NCI-H146 treated with DMSO at 0.1 percent for 48 hours (cell line): ENCODE measurements at regions not wholly inside any gene's neighbourhood (a gene's known extent, or its start where the extent isn't known, plus 50 kb on each side); places are given as distances from the start of the nearest gene placed in this dataset.
A peak's percentile ranks its signal among the peaks of the same experiment; 100 is the strongest.

Source experiments
- DNase-seq: peaks from one replicate; lab custom pipeline; 2025; ENCODE audit not compliant: unreplicated experiment; lab: John Stamatoyannopoulos, UW

DNA sequence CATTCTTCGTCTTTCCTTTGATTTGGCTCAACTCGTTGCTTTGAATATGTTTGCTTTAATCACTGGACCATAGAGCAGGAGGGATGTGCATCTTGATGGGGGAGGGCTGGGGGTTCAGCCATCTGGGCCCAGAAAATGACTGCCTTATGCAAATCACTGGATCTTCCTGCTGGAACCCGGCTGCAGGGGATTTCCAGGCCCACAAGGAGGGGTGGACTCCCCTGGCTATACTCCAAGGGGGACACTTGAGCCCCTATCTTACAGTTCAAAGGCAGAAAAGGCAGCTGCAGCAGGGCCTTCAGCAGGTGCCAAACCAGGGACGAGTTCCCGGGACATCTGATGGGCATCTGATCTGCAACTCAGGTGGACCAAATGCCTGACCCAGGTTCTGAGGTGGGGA, 122.5 kb downstream of the DICER1 start:
- no peak for DNase-seq

DNA sequence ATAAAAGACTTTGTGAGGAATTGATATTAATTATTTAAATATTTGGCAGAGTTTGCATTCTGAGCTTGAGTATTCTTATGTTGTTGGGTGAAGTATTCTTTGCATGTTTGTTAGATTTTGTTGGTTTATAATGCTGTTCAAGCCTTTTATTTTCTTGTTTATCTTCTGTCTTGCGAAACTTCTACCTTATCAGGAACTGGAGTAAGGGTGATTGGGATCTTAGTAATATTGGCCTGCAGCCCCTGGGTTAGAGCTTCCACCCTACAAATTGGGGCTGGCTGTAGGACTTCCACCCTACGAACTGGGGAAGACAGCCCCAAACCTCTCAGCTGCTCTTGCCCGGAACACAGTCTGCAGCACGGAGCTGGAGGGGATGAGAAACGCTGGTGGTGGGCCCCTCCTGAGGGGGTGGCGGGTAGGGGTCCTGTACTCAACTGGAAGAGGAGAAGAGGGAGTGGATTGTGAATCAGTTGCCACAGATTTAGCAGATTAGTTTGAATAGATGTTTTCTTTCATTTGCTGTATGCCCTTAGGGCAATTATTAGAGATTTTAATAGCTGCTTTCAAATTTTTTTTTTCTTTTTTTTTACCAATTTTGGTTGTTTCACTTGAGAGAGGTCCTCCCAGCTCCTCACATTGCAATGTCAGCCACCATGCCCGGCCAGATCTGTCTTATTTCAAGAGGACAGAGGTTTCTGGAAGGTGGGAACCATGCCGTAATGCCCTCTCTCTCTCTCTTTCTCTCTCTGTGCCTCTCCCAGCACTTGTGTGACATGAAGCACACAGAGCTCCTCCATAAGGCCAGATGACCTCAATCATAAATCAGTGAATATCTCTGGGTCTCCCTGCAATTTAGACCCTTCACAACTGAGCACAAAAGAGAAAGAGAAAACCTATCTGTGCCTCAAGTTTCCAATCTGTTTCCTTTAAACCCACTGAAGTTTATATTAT, 123.4 kb downstream of the DICER1 start:
- no peak for DNase-seq

DNA sequence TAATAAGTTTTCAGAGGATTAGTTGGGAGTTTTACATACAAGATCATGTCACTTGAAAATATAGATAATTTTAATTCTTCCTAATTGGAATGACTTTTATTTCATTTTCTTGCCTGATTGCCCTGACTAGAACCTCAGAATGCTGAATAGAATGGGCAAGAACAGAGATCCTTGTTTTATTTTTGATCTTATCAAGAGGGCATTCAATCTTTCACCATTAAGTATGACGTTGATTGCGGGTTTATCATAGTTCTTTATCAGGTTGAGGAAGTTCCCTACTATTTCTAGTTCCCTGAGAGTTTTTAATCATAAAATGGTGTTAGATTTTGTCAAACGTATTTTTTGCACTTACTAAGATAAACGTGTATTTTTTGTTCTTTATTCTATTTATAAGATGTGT, 124.3 kb downstream of the DICER1 start:
- no peak for DNase-seq

DNA sequence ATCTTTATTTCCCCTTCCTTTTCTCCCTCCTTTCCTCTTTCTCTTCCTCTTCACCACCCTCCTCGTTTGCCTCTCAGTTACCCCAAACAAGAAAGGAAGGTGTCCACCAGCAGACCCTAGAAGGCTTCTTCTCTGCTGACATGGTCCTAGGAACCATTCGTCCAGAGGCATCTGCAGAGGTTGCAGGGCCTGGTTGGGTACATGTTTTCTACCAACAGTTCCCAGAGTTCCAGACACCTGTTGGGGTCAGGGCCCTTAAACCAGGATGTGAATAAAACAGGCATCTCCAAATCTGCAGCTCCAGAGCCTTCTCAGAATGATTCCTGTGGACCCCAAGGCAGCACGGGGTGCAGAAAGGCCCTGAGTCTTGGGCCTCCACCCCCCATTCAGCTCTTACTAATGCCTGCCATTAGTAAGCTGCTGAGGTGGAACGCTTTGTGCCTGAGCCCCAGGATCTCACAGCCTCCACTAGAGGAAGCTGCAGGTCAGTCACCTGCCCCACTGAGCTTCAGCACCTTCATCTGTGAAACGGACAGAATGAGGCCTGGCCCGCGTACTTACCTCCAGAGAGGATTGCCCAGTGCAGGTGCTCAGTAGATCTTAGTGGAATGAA, 130.4 kb downstream of the DICER1 start:
- DNase-seq, result no peak

DNA sequence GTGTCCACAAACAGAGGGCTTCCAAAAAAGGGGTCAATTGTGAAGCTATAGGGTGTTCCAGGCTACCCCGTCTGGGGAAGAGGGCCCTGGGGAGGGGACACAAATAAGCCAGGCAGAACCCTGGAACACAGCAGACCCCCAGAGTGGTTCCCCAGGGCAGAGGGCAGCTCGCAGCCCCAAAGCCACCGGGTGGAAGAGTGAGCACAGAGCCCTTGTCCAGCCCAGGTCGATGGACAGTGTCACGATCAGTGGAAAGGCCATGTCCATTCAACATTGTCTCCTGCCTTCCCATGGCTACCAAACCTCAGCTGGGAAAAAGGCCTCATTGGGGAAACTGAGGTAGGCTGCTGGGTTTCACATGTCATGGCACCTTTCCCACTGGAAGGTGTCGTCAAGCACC, 131.4 kb downstream of the DICER1 start:
- DNase-seq, result no peak

GRCh38 chr14:95025218-95025617, 132.1 kb downstream of the DICER1 start:
- no peak for DNase-seq

GRCh38 chr14:95024380-95024779, 132.9 kb downstream of the DICER1 start:
- DNase-seq, result no peak

DNA sequence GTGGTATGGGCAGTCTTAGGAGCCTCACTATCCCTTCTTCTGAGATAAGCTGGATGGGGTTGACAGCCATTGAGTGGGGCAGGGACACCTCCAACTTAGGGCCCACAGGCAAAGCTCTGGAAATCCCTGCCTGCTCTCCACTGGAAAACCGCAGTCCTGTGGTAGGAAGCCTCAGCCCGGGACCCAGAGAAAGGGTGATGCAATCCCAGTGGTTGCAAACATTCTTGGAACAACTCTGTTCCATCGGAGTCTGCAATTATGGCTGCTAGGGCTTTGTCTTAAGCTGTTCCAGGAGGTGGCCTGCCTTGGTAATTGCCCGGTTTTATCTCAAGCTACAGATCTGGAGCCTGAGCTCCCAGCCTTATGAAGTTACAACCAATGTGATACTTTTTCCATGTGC, 133.4 kb downstream of the DICER1 start:
- no peak for DNase-seq

- DNase-seq, result no peak
These were observed 134.2 kb downstream of the DICER1 start for GRCh38 chr14:95023115-95023514.

- DNase-seq, result no peak
These were observed 135.7 kb downstream of the DICER1 start for GRCh38 chr14:95021588-95021987.

GRCh38 chr14:95018821-95019220, 138.5 kb downstream of the DICER1 start:
- DNase-seq, result no peak

DNA sequence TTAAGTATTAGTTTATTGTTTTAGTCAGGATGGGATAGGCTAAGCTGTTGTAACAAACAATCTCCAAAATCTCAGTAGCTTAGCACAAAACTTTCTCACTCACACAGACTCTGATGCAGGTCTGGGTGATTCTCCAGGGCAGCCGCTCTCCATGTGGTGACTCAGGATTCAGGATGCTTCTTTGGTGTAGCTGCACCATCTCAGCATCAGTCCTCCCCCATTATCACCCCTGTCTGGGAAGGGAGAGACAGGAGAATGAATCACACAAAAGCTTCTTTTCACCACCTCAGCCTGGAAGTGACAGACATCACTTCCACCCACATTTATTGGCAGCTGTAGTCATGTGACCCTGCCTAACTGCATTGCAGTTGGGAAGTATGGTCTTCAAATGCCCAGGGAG, 142.3 kb downstream of the DICER1 start:
- DNase-seq, result no peak

DNA sequence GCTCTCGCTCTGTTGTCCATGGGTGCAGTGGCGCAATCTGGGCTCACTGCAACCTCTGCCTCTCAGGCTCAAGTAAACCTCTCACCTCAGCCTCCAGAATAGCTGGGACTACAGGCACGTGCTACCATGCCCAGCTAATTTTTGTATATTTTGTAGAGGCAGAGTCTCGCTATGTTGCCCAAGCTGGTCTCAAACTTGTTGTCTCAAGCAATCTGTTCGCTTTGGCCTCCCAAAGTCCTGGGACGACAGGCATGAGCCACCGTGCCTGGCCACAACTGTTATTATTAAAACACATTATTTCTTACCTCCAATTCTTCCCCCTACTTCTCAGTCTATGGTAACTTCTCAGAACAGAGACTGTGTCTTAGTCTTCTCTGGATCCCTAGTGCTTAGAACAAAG, 143.3 kb downstream of the DICER1 start:
- no peak for DNase-seq

DNA sequence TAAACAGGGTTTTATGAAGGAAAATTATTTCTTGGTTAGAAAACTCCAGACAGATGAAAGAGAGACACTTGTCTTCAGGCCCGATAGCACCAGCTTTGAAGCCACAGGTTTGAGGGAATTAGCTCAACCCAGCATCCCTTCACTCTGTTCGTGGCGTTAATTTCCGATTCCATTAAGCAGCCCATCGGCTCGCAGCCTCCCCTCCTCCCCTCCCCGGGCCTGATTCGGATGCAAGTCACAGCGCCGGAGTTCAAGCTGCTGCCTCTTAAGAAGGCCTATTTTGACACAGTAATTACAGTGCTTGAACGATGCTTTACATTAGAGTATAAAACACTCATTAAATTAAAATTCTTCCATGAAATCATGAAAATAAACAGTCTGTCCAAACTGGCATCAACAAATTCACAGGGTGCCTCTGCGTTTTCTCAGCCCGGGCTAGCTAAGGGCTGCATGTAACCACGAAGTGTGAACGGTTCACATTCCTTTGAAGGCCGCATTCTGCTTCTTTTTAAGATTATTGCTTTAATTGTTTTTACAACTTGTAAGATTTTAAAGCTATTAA, 145.8 kb downstream of the DICER1 start:
- DNase-seq, result no peak

DNA sequence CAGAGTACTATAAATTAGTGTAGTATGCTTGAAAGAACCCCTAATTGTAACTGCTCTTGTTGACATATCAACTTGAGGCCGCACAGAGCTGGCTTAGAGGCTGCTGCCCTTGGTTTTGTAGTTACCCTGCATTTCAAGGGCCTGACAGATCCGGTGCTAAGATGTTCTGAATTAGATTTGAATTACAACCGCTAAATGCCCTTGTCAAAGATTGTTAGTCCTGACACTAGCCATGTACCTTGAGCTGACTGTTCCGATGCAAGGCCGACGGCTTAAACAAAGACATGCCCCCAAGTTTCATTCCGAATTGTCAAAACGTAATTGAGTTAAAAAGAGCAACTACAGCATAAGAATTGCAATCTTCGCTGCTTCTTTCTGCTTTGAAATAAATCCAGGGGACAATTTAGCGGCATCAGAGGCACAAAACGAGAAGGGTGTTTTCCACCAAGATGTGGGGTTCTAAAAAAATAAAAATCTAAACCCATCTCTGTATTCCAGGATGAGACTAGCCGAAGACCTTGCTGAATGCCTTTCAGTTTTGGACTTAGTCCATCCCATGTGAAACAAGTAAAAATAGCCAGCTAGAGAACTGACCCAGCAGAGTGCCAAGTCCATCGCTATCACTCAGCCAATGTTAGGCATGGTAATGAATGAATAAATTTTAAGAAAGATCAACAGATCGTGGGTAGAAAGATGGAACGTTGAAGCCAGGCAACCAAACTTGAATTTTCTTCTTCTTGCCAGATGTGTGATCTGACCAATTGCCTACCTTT, 148.7 kb downstream of the DICER1 start:
- DNase-seq, result no peak

DNA sequence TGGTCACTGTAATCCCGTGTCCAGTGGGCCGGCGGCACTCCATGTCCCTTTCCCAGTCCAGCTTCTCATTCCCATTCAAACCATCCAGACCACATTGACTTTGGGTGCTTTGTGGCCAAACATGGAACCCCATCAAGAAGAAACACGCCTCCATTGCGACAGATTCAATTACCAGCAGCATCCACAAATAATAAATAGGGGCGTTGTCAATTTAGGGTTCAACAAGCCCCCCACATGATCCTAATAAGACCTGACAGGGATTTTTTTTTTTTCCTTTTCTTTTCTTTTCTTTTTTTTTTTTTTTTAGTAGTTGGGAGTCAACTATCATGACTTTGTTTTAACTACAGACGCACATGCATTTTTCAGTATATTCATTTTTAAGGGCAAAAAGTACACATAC, 149.4 kb downstream of the DICER1 start:
- no peak for DNase-seq

GRCh38 chr14:95006479-95006878, 150.8 kb downstream of the DICER1 start:
- no peak for DNase-seq

DNA sequence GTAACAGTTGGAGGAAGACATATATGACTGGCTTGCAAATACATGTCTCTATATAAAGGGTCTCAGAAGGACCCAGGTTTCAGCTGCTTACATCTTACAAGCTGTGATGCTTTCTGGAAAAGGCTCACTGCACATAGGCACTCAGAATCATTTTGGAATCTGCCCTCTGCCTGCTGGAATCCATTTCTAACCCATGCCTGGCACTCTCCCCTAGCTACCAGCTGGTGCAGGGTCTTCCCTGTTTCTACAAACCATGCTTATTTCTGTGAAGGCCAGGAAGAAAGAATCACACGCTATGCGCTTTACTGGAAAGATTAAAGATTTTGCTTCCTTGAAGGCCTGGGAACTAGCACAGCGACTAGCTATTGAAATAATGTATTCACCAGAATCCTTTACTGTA, 151.3 kb downstream of the DICER1 start:
- no peak for DNase-seq

DNA sequence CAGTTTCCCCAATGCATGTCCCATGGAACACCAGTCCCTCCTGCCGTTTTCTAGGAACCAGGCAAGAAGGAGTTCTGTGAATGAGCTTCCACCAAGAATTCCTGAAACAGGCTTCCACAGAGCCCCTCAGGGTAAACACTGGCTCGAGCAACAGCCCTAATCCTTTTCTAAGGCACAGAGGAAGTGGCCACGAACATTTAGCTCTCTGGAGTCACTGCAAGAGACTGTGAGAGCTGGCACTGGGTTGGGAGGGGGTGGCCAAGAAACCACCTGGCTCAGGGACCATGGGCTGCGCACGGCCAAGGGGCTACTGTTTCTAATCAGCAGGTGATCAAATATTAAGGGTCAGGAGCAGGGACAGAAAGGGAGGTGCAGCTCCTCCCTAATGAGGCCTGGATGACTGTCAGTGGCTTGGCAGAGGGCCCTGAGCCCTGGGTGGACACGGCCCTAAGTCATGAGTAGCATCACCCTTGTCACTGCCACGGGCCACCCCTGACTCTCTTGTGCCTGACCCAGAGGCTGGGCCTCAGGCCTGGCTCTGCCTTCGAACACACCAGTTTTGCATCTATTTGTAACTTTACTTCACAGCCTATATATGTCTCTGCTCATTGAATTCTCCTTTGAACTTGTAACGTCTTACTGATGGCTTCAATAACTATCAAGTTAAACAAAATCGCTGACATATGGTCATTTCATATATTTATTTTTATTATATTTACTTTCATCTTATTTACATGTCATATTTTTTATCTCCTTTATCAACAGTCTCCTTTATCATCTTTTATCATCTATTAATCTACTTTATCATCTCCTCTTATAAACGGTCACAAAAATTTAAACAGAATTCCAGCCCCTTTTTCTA, 154.0 kb downstream of the DICER1 start:
- DNase-seq, result peak; percentile 8

- no peak for DNase-seq
These were observed 158.6 kb downstream of the DICER1 start for GRCh38 chr14:94998685-94999084.

DNA sequence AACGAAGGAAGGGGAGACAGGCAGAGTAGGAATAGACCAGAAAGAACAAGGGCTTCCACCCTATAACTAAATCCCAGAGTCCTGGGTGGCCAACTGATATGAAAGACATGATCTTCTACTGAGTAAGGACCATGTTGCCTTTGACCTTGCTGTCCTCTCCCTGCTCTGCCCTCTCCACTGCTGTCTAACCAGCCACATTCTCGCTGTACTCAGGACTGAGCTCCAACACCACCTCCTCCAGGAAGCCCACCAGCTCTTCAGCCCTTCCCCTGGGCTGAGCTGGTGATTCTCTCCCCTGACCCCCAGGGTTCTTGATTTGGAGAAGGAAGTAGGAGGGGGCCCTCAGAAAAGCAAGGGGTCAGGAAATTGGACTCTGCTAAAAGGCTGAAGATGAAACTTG, 159.2 kb downstream of the DICER1 start:
- DNase-seq, result no peak
